ENCODE measurements at regions not wholly inside any gene's neighbourhood (a gene's known extent, or its start where the extent isn't known, plus 50 kb on each side); places are given as distances from the start of the nearest gene placed in this dataset.

DNA sequence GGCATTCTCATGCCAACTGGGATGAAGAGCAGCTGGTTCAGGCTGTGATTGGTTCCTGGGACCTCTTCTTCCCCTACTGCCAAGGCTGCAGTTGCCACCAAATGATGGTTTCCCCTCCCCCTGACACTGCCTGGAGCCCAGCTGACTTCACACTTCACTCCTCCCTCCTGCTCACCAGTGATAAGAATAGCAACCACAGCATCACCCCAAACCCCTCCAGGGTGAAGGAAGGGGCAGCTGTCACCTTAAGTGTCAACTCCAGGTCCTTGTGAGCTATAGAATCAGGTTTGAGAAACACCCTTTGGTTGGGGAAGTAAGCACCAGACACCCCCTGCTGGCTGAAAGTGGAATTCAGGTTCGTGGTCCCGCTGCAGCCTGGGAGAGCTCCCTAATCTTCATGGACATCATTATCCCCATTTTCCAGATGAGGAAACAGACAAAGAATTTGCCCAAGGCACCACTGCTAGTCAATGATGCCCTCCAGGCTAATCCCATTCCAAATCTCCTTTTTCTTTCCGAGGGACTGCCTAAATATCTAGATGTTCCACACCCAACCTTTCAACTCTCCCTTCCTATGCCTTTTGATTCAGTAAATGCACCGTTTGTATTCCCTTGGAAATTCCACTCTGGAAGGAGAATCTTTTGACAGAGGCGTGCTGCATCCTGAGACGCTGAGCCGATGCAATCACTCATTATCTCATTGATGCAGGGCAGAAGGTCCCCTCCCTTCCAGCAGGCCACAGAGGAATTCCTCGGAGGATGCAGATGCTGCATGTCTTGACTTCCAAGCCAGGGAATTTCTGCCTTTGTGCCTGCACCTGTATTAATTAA, 50.6 kb upstream of the UQCRFS1 start:
- H3K27ac ChIP-seq = peak overlapping the region; percentile 11 to 68
- in situ Hi-C loops (cut with MboI; ENCODE audit: low pct_unique_long_range_greater_than_20kb in 2 of 9, low sequenced_read_pairs in 9 of 9, unreplicated experiment in 9 of 9) = no loop called here
- ATAC-seq (replicated peaks in 6 of 8) = peak; percentile 76 to 88 (median 80)

DNA sequence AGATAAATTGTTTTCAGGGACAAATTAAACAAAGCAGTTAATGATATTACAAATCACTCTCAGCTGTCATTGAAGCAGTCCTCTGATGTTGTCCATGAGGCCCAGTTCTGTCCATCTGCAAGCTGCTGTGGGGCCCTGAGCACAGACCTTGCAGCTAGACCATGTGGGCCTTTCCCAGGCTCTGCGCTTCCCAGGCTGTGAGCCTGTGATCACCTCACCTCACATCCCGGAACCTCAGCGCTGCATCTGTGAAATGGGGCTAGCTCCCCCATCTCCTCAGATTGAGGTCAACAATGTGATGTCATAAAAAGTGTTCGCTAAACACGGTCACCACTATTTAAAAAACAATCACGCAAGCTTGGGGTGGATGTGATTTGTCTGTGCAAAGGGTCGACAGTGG, 51.9 kb upstream of the UQCRFS1 start:
- Histone ChIP-seq H3K4me1 (replicated peaks in 1 of 2) (peaks cover 44 to 59% of the 10 kb centered on the region in 2 donors), H3K4me3 (no peak overlapping the region), H3K27ac (peak overlapping the region in 1 of 2 donors; percentile 52)
- in situ Hi-C loops (cut with MboI; ENCODE audit: low pct_unique_long_range_greater_than_20kb in 2 of 9, low sequenced_read_pairs in 9 of 9, unreplicated experiment in 9 of 9) = no loop called here
- ATAC-seq (replicated peaks in 6 of 8) = peak in 4 of 8 experiments; percentile 8 to 39 (median 30)
- 33 to 94% (median 69%) methylated on average over 2 to 7 of the region's 7 CpGs; no CpG with 5 or more reads in 6 of the 10 experiments for WGBS, 10 experiments

More for the DNA sequence above, 50.6 kb upstream of the UQCRFS1 start:
- H3K4me1 ChIP-seq (replicated peaks in 1 of 2) = peaks cover 36 to 54% of the 10 kb centered on the region in 2 donors
- no peak overlapping the region for H3K4me3 ChIP-seq
- 0 to 29% (median 12%) methylated on average over 1 to 8 of the region's 8 CpGs; no CpG with 5 or more reads in 1 of the 10 experiments for WGBS, 10 experiments

DNA sequence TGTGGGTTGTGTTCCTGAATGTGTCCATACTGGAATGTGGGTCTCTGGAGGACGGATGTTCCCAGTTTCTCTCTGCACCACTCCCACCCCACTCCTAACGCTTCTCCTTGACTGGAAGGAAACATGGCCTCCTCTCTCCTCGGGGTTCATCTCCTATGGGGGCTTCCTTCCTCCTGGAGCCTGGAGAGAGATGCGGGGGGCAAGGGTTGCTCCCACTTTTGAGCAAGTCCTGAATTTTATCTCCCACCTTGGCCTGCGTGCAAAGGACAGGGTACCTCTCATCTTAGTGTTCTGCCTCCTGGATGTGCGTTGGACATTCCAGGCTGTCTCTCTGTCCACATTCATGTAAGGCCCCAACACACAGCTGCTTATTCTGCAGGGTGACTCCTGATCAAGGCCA, 52.5 kb upstream of the UQCRFS1 start:
- peaks cover 43 to 59% of the 10 kb centered on the region in 2 donors for H3K4me1 ChIP-seq (replicated peaks in 1 of 2)
- H3K4me3 ChIP-seq = no peak overlapping the region
- H3K27ac ChIP-seq = peak overlapping the region in 1 of 2 donors; percentile 52
- ATAC-seq (replicated peaks in 6 of 8) = no peak
- 87 to 100% (median 96%) methylated on average over 1 to 3 of the region's 6 CpGs; no CpG with 5 or more reads in 6 of the 10 experiments for WGBS, 10 experiments
- in situ Hi-C loops (cut with MboI; ENCODE audit: low pct_unique_long_range_greater_than_20kb in 2 of 9, low sequenced_read_pairs in 9 of 9, unreplicated experiment in 9 of 9) = no loop called here

DNA sequence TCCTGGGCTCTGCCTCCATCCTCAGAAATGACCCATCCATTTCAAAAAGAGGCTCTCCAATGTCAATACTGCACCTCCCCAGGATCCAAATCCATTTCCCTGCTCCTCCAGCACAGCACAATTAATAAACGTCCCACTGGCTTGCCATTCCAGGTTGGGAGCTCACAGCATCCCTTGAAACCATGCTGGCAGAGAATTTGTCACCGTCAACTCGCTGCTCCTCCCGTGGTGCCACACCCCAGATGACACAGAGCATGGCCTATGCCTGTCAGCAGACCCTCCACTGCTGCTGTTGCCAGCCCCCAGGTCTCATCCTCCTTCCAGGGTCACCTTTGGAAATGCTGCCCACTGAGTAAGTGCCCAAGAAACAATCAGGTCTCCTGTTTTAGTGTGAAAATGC, 53.0 kb upstream of the UQCRFS1 start:
- in situ Hi-C loops (cut with MboI; ENCODE audit: low pct_unique_long_range_greater_than_20kb in 2 of 9, low sequenced_read_pairs in 9 of 9, unreplicated experiment in 9 of 9) = no loop called here
- H3K27ac ChIP-seq = no peak overlapping the region
- 0 to 80% (median 57%) methylated on average over 1 to 4 of the region's 4 CpGs; no CpG with 5 or more reads in 4 of the 10 experiments for WGBS, 10 experiments
- peaks cover 43 to 56% of the 10 kb centered on the region in 2 donors for H3K4me1 ChIP-seq (replicated peaks in 1 of 2)
- H3K4me3 ChIP-seq = no peak overlapping the region
- no peak for ATAC-seq (replicated peaks in 6 of 8)

DNA sequence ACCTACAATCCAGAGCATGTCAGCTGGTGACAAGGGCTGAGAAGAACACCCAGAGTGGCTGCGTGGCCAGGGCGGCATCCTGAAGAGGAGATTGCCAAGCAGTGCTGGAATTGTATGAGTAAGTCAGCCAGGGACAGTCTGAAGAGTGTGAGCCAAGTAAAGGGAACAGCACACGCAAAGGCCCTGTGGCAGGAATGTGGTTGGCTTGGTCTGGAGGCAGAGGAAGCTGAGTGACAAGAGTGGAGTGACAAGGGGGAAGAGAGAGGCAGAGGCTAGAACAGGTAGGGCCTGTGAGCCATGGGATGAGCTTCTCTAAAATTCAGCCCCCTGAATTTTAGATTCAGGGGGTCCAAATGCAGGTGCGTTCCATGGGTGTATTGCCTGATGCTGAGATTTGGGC, 53.7 kb upstream of the UQCRFS1 start:
- in situ Hi-C loops (cut with MboI; ENCODE audit: low pct_unique_long_range_greater_than_20kb in 2 of 9, low sequenced_read_pairs in 9 of 9, unreplicated experiment in 9 of 9) = no loop called here
- Histone ChIP-seq H3K4me1 (replicated peaks in 1 of 2) (peaks cover 43 to 56% of the 10 kb centered on the region in 2 donors), H3K27ac (no peak overlapping the region), H3K4me3 (no peak overlapping the region)
- no peak for ATAC-seq (replicated peaks in 6 of 8)
- 0 to 100% (median 83%) methylated on average over 1 to 4 of the region's 4 CpGs; no CpG with 5 or more reads in 3 of the 10 experiments for WGBS, 10 experiments

DNA sequence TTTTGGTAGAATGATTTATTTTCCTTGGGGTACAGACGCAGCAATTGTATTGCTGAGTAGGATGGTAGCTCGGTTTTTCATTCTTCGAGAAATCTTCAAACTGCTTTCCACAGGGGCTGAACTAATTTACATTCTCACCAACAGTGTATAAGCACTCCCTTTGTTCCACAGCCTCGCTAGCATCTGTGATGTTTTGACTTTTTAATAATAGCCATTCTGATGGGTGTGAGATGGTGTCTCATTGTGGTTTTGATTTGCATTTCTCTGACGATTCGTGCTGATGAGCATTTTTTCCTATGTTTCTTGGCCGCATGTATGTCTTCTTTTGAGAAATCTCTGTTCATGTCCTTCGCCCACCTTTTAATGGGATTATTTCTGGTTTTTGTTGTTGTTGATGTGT, 54.8 kb upstream of the UQCRFS1 start:
- 40 to 85% (median 68%) methylated on average over 1 to 6 of the region's 8 CpGs for WGBS, 10 experiments
- Histone ChIP-seq H3K27ac (no peak overlapping the region), H3K4me1 (replicated peaks in 1 of 2) (peaks cover 45 to 57% of the 10 kb centered on the region in 2 donors), H3K4me3 (no peak overlapping the region)
- in situ Hi-C loops (cut with MboI; ENCODE audit: low pct_unique_long_range_greater_than_20kb in 2 of 9, low sequenced_read_pairs in 9 of 9, unreplicated experiment in 9 of 9) = no loop called here
- ATAC-seq (replicated peaks in 6 of 8) = peak in 2 of 8 experiments; percentile 25 to 28

DNA sequence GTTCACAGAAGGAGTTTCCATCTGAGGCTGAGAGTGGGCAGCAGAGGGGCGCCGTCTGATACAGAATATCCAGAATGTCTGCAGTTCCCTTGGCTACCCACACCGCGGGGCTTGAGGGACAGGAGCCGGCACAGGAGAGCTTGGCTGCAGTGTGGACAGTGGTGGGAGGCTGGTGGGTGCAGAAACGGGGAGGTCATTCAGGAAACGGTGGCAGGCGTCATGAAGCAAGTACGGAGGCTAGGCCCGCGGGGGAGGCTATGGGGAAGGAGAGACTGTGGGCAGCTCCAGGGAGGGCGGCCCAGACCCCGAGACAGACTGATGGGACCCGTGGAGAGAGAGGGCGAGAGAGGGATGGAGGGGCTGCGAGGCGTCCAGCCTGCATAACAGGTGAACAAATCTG, 55.2 kb upstream of the UQCRFS1 start:
- Histone ChIP-seq H3K4me3 (no peak overlapping the region), H3K4me1 (replicated peaks in 1 of 2) (peaks cover 46 to 55% of the 10 kb centered on the region in 2 donors), H3K27ac (no peak overlapping the region)
- ATAC-seq (replicated peaks in 6 of 8) = peak in 1 of 8 experiments; percentile 17
- in situ Hi-C loops (cut with MboI; ENCODE audit: low pct_unique_long_range_greater_than_20kb in 2 of 9, low sequenced_read_pairs in 9 of 9, unreplicated experiment in 9 of 9) = no loop called here
- 20 to 100% (median 65%) methylated on average over 1 to 9 of the region's 17 CpGs; no CpG with 5 or more reads in 3 of the 10 experiments for WGBS, 10 experiments

DNA sequence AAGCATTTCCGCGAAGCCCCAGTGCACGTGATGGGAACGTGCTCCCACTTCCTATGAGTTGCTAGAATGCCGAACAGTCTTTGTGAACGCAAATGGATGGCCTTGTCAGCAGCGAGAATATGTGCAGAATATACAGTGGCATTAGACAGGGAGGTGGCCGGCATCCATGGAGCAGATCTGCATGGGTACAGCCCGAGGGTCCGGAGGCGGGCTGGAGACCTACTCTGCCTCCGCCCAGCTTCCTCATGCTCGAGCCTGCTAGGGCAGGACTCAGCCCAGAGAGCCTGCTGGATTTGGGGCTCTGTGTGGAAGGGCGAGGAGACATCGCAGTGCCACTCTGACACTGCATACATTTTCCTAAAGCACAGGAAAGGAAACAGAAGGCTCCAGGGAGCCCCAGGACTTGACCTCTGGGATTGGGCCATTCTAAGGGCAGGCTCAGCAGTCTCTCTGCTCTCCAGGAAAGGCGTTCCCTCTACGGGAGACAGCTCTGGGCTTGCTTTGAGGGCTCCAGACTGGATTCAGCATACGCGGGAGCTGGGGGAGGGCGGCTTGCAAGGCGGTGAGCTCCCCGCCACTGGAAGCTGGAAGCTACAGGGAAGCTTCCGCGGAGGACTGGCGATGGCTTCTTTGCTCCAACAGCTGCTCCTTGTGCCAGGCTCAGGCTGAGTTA, 55.9 kb upstream of the UQCRFS1 start:
- ATAC-seq (replicated peaks in 6 of 8) = peak in 7 of 8 experiments; percentile 9 to 85 (median 52)
- Histone ChIP-seq H3K4me1 (replicated peaks in 1 of 2) (peaks cover 46 to 49% of the 10 kb centered on the region in 2 donors), H3K27ac (peak overlapping the region in 1 of 2 donors; percentile 48), H3K4me3 (no peak overlapping the region)
- in situ Hi-C loops (cut with MboI; ENCODE audit: low pct_unique_long_range_greater_than_20kb in 2 of 9, low sequenced_read_pairs in 9 of 9, unreplicated experiment in 9 of 9) = no loop called here
- 7 to 94% (median 46%) methylated on average over 1 to 18 of the region's 25 CpGs; no CpG with 5 or more reads in 1 of the 10 experiments for WGBS, 10 experiments

DNA sequence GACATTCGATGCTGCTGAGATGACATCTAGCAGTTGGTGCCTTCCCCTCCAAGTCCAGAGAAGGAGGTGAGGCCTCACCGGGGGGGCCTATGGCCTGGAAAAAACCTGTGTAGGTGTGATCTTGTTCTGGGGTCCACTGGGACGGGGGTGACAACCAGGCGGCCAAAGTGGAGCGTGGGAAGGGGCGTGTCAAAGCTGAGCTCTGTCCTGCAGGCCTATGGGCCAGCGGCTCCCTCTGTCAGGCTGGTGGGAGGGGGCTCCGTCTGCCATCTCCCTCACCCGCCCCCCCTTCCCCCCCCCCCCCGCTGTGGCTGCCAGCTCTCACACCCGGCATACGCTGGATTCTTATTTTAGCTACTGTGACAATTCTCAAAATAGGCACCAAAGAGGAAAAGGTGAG, 56.7 kb upstream of the UQCRFS1 start:
- 43 to 78% (median 58%) methylated on average over 1 to 3 of the region's 12 CpGs; no CpG with 5 or more reads in 7 of the 10 experiments for WGBS, 10 experiments
- Histone ChIP-seq H3K4me1 (replicated peaks in 1 of 2) (peaks cover 39 to 45% of the 10 kb centered on the region in 2 donors), H3K4me3 (no peak overlapping the region), H3K27ac (no peak overlapping the region)
- ATAC-seq (replicated peaks in 6 of 8) = no peak
- in situ Hi-C loops (cut with MboI; ENCODE audit: low pct_unique_long_range_greater_than_20kb in 2 of 9, low sequenced_read_pairs in 9 of 9, unreplicated experiment in 9 of 9) = no loop called here

DNA sequence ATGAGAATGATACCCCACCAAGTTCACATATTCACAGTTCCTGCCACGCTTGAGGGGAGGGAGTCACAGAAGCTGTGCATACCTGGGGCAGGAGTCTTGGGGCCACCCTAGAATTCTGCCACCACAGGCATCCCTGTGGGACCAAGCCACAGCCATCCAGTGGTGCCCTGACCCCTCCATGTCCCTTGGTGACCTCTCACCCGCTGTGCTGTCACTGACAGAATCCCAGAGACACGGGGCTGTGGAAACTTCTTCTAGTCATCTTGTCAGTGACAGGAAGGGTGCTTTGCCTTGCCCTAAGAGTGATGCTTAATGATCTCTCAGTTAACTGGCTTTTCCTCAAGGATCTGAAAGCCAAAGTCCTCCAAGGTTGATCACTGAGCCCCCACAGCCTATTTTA, 58.4 kb upstream of the UQCRFS1 start:
- H3K27ac ChIP-seq = no peak overlapping the region
- in situ Hi-C loops (cut with MboI; ENCODE audit: low pct_unique_long_range_greater_than_20kb in 2 of 9, low sequenced_read_pairs in 9 of 9, unreplicated experiment in 9 of 9) = no loop called here
- no peak overlapping the region for H3K4me3 ChIP-seq
- ATAC-seq (replicated peaks in 6 of 8) = no peak
- peaks cover 30 to 32% of the 10 kb centered on the region in 2 donors for H3K4me1 ChIP-seq (replicated peaks in 1 of 2)
- WGBS, 10 experiments = 17 to 100% (median 100%) methylated on average over 1 of the region's 3 CpGs; no CpG with 5 or more reads in 5 of the 10 experiments

DNA sequence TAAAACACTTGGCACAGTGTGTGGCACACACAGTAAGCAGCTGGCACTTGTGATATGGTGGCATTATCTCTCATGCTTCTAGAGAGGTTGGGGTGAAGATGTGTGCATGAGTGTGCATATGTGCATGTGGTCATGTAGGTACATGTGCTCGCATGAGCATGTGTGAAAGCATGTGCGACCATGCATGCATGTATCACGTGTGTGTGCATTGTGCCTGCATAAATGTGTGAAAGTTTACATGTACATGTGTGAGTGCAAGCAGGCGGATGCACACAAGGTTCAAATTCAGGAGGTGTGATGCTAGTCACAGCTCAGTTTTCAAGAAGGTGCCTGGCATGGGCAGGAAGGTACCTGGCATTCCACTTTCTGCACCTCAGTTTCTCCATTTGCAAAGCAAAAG, 59.0 kb upstream of the UQCRFS1 start:
- WGBS, 10 experiments = 0 to 100% (median 91%) methylated on average over 1 to 3 of the region's 4 CpGs; no CpG with 5 or more reads in 4 of the 10 experiments
- Histone ChIP-seq H3K4me3 (no peak overlapping the region), H3K4me1 (replicated peaks in 1 of 2) (peaks cover 30 to 32% of the 10 kb centered on the region in 2 donors), H3K27ac (no peak overlapping the region)
- no peak for ATAC-seq (replicated peaks in 6 of 8)
- in situ Hi-C loops (cut with MboI; ENCODE audit: low pct_unique_long_range_greater_than_20kb in 2 of 9, low sequenced_read_pairs in 9 of 9, unreplicated experiment in 9 of 9) = no loop called here

DNA sequence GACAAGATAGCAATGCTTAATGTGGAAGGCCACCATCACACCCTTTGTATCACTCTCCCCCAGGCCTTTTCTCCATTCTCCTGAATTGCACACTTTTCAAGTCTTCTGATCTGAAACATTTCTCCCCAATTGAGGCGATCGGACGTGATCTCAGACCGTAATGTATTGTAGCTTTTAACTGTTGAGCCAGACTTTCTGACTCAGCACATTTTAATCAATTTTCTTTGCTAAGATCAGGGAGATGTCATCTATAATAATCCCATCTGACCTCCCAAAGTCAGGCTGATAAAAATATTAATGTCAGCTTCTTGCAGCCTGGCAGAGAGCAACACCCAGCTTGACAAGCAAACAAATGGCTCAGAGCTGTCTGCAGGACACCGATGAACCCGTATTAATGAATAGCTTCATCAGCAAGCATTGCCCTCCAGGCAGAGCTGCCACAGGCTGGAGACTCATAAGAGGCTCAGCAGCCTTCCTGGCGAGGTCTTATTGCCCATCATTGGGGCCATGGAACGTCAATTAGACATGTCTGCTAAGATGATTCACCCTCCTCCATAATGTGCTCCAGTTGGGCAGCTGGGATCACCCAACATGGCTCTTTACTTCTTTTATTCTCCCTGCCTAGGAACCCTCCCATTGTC, 60.2 kb upstream of the UQCRFS1 start:
- WGBS, 10 experiments = 33 to 85% (median 68%) methylated on average over 4 to 8 of the region's 8 CpGs; no CpG with 5 or more reads in 2 of the 10 experiments
- in situ Hi-C loops (cut with MboI; ENCODE audit: low pct_unique_long_range_greater_than_20kb in 2 of 9, low sequenced_read_pairs in 9 of 9, unreplicated experiment in 9 of 9) = no loop called here

More for the DNA sequence above, 60.2 kb upstream of the UQCRFS1 start:
- Histone ChIP-seq H3K4me1 (replicated peaks in 1 of 2) (peaks cover 28 to 29% of the 10 kb centered on the region in 2 donors), H3K4me3 (no peak overlapping the region), H3K27ac (no peak overlapping the region)
- ATAC-seq (replicated peaks in 6 of 8) = peak in 5 of 8 experiments; percentile 67 to 79 (median 69)

Measured in motor neuron (in vitro differentiated cells).